CD8-positive, alpha-beta memory T cell (primary cell): ENCODE measurements at regions not wholly inside any gene's neighbourhood (a gene's known extent, or its start where the extent isn't known, plus 50 kb on each side); places are given as distances from the start of the nearest gene placed in this dataset.

Experiments
- CTCF ChIA-PET: fragments of 350-600 bp; sonication (Branson Sonifier 250); formaldehyde crosslinking; loops from one replicate; lab custom pipeline; 2021; ENCODE audit warnings: antibody characterized with exemption; lab: Charles Lee
- POLR2A ChIA-PET: fragments of 350-600 bp; sonication (Branson Sonifier 250); formaldehyde crosslinking; loops from one replicate; lab custom pipeline; 2021; ENCODE audit warnings: antibody characterized with exemption; lab: Charles Lee
- DNase-seq, 5 donors: peaks; one replicate each; pipeline versions ENCODE4 v3.0.0 to v3.0.0-alpha.2; 2020 to 2022; ENCODE audit warnings: mixed read lengths in 1 of 5
- H3K27ac ChIP-seq: one replicate; pipeline ENCODE4 v1.7.0; 2013; ENCODE audit warnings: low read depth, mild to moderate bottlenecking, low read length, moderate library complexity
- H3K27me3 ChIP-seq: 2 replicates; pipeline ENCODE4 v1.7.0; 2013; ENCODE audit warnings: low read length, mild to moderate bottlenecking; ENCODE audit not compliant: insufficient read depth, poor library complexity, severe bottlenecking
- H3K36me3 ChIP-seq: 2 replicates; pipeline ENCODE4 v1.7.0; 2013; ENCODE audit warnings: mild to moderate bottlenecking, low read length, moderate library complexity; ENCODE audit not compliant: insufficient read depth
- H3K4me1 ChIP-seq: 2 replicates; pipeline ENCODE4 v1.7.0; 2013; ENCODE audit warnings: mild to moderate bottlenecking, low read length, moderate library complexity; ENCODE audit not compliant: insufficient read depth
- H3K4me3 ChIP-seq: 2 replicates; pipeline ENCODE4 v1.7.0; 2013; ENCODE audit warnings: mild to moderate bottlenecking, low read length
- H3K9me3 ChIP-seq: 2 replicates; pipeline ENCODE4 v1.7.0; 2013; ENCODE audit warnings: mild to moderate bottlenecking, low read length
- H3K27ac Mint-ChIP-seq, 8 donors: one replicate each; pipeline ENCODE4 v1.8.0; 2020 to 2021; ENCODE audit warnings: mixed read lengths in 8 of 8, mild to moderate bottlenecking in 6 of 8, inconsistent platforms in 3 of 8, moderate library complexity in 3 of 8
- H3K27me3 Mint-ChIP-seq, 2 donors: one replicate each; pipeline ENCODE4 v1.8.0; 2020 to 2021; ENCODE audit warnings: mixed read lengths in 2 of 2, mild to moderate bottlenecking in 1 of 2, moderate library complexity in 1 of 2
- H3K36me3 Mint-ChIP-seq, 3 donors: one replicate each; pipeline ENCODE4 v1.8.0; 2020 to 2021; ENCODE audit warnings: mixed read lengths in 3 of 3, inconsistent platforms in 1 of 3, mild to moderate bottlenecking in 1 of 3
- H3K4me1 Mint-ChIP-seq, 3 donors: one replicate each; pipeline ENCODE4 v1.8.0; 2020 to 2021; ENCODE audit warnings: mixed read lengths in 3 of 3, inconsistent platforms in 1 of 3, mild to moderate bottlenecking in 1 of 3
- H3K4me3 Mint-ChIP-seq, 7 donors: one replicate each; pipeline ENCODE4 v1.8.0; 2020 to 2021; ENCODE audit warnings: mixed read lengths in 7 of 7, mild to moderate bottlenecking in 6 of 7, moderate library complexity in 4 of 7, inconsistent platforms in 2 of 7
- H3K9me3 Mint-ChIP-seq, 5 donors: one replicate each; pipeline ENCODE4 v1.8.0; 2020 to 2022; ENCODE audit warnings: mixed read lengths in 5 of 5, mild to moderate bottlenecking in 3 of 5, moderate library complexity in 2 of 5, inconsistent platforms in 1 of 5

- H3K4me3 ChIP-seq: no peak overlapping the region
- Mint-ChIP-seq H3K9me3 (no peaks in the 10 kb centered on the region), H3K27me3 (peaks cover 26 to 46% of the 10 kb centered on the region in 2 donors), H3K4me1 (peaks cover 2 to 6% (median 5%) of the 10 kb centered on the region in 3 donors), H3K36me3 (no peaks in the 10 kb centered on the region), H3K27ac (no peak overlapping the region), H3K4me3 (no peak overlapping the region)
- H3K9me3 ChIP-seq: no peaks in the 10 kb centered on the region
- CTCF ChIA-PET: interaction anchor here (0.9 to 1.9 kb wide), 11 partner anchors 9 to 1150 kb away, joined by 3 to 12 read pairs (median 4); partner anchors contain the start of genes MECR and PTPRU
- no peaks in the 10 kb centered on the region for H3K36me3 ChIP-seq
- POLR2A ChIA-PET: no interaction called here
- no peaks in the 10 kb centered on the region for H3K4me1 ChIP-seq
- no peak overlapping the region for H3K27ac ChIP-seq
- peaks cover 7% of the 10 kb centered on the region for H3K27me3 ChIP-seq
- no peak for DNase-seq
Measured at GRCh38 chr1:30381266-30381665, 342.1 kb downstream of the MATN1 start.

GRCh38 chr1:30380625-30380984, 342.8 kb downstream of the MATN1 start:
- ChIA-PET POLR2A (no interaction called here), CTCF (interaction anchor here (0.8 to 1.9 kb wide), 19 partner anchors 9 to 1150 kb away, joined by 3 to 12 read pairs (median 4); partner anchors contain the start of genes MECR and PTPRU)
- peaks cover 31 to 51% of the 10 kb centered on the region in 2 donors for H3K27me3 Mint-ChIP-seq
- no peak for DNase-seq
- Histone ChIP-seq H3K27ac (no peak overlapping the region), H3K27me3 (peaks cover 7% of the 10 kb centered on the region), H3K4me3 (no peak overlapping the region), H3K36me3 (no peaks in the 10 kb centered on the region), H3K4me1 (no peaks in the 10 kb centered on the region), H3K9me3 (no peaks in the 10 kb centered on the region)
- H3K4me3 Mint-ChIP-seq: no peak overlapping the region
- peak overlapping the region in 1 of 8 donors; percentile 58 for H3K27ac Mint-ChIP-seq
- H3K4me1 Mint-ChIP-seq: peaks cover 2 to 6% (median 5%) of the 10 kb centered on the region in 3 donors
- H3K9me3 Mint-ChIP-seq: no peaks in the 10 kb centered on the region
- no peaks in the 10 kb centered on the region for H3K36me3 Mint-ChIP-seq

DNA sequence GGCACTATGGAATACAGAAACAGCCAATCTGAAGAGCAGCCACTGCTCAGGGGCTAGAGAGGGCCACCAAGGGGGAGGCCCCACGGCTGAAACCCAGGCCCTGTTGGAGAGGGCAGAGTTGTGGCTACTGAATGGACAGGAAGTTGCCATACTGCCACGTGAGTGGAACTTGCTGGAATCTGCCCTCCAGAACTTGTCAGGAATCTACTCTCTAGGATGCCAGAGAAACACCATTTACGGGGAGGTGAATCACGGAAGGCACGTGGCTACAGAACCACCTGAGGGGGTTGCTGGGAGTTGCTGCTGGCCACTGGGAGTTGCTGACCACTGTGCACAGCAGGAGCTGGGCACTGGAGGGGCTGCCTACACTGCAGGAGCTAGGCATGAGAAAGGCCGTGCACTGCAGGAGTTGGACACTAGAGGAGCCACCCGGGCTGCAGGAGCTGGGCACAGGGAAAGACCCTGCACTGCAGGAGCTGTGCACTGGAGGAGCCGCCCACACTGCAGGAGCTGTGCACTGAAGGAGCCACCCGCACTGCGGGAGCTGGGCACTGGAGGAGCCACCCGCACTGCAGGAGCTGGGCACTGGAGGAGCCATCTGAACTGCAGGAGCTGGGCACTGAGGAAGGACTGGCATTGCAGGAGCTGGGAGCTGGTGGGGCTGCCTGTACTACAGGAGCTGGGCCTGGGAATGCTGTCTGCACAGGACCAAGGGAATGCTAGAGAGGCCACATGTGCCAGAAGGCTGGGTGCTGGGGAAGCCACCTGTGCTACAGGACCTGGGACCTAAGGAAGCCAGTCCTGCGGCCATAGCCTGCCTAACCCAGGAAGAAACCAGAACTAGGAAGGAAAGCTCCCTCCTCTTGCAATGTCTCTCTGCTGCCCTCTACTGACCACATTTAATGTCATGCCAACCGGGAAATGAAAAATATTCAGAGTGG, 343.4 kb downstream of the MATN1 start:
- Mint-ChIP-seq H3K4me1 (peaks cover 2 to 6% (median 5%) of the 10 kb centered on the region in 3 donors), H3K27me3 (peaks cover 27 to 48% of the 10 kb centered on the region in 2 donors), H3K9me3 (no peaks in the 10 kb centered on the region), H3K36me3 (no peaks in the 10 kb centered on the region), H3K4me3 (no peak overlapping the region), H3K27ac (peak overlapping the region in 2 of 8 donors; percentile 26 to 58)
- Histone ChIP-seq H3K4me1 (no peaks in the 10 kb centered on the region), H3K27ac (no peak overlapping the region), H3K36me3 (no peaks in the 10 kb centered on the region), H3K9me3 (no peaks in the 10 kb centered on the region), H3K27me3 (peaks cover 7% of the 10 kb centered on the region), H3K4me3 (no peak overlapping the region)
- peak; percentile 11 to 60 (median 44) for DNase-seq
- ChIA-PET CTCF (interaction anchor here (0.8 to 1.9 kb wide), 18 partner anchors 8 to 1149 kb away, joined by 3 to 12 read pairs (median 4); partner anchors contain the start of genes MECR and PTPRU), POLR2A (no interaction called here)

DNA sequence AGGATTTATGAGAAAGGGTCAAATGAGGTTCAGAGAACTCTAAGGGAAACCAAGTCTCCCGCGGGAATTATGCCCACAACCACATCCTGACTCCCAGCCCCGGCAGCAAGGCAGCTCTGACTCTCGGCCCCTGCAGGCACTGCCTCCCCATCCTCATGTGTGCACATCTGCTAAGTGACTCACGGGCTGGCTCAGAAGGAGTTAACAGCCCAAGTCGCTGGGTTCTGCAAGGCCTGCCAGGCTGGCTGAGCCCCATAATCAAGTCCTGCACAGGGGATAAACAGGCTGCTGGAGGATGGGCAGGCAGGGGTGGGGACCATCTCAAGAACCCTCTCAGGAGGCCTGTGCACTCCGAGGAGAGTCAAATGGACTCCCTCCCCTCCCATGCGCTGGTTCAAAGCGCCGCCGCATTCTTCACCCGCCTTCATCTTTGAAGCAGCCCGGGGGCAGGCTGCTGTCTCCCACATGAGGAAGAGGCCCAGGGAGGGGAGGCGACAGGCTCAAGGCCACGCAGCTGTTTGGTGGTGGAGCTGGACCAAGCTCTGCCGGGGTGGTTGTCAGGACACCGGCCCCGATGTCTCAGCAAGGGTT, 344.3 kb downstream of the MATN1 start:
- H3K4me3 ChIP-seq: no peak overlapping the region
- no peaks in the 10 kb centered on the region for H3K9me3 ChIP-seq
- CTCF ChIA-PET: no interaction called here
- Mint-ChIP-seq H3K36me3 (no peaks in the 10 kb centered on the region), H3K4me3 (no peak overlapping the region), H3K9me3 (no peaks in the 10 kb centered on the region), H3K4me1 (peaks cover 2 to 6% (median 5%) of the 10 kb centered on the region in 3 donors), H3K27ac (peak overlapping the region in 1 of 8 donors; percentile 26), H3K27me3 (peaks cover 25 to 42% of the 10 kb centered on the region in 2 donors)
- no peak for DNase-seq
- H3K27me3 ChIP-seq: peaks cover 7% of the 10 kb centered on the region
- H3K27ac ChIP-seq: no peak overlapping the region
- no peaks in the 10 kb centered on the region for H3K4me1 ChIP-seq
- H3K36me3 ChIP-seq: no peaks in the 10 kb centered on the region
- POLR2A ChIA-PET: no interaction called here

- Histone ChIP-seq H3K9me3 (no peaks in the 10 kb centered on the region), H3K36me3 (no peaks in the 10 kb centered on the region), H3K4me1 (no peaks in the 10 kb centered on the region), H3K4me3 (no peak overlapping the region), H3K27me3 (peaks cover 7% of the 10 kb centered on the region), H3K27ac (no peak overlapping the region)
- no peak overlapping the region for H3K27ac Mint-ChIP-seq
- no peaks in the 10 kb centered on the region for H3K9me3 Mint-ChIP-seq
- H3K27me3 Mint-ChIP-seq: peaks cover 26 to 42% of the 10 kb centered on the region in 2 donors
- CTCF ChIA-PET: no interaction called here
- no peaks in the 10 kb centered on the region for H3K36me3 Mint-ChIP-seq
- peaks cover 2 to 6% (median 5%) of the 10 kb centered on the region in 3 donors for H3K4me1 Mint-ChIP-seq
- no peak overlapping the region for H3K4me3 Mint-ChIP-seq
- no peak for DNase-seq
- POLR2A ChIA-PET: no interaction called here
Measured at GRCh38 chr1:30378003-30378596, 345.3 kb downstream of the MATN1 start.

GRCh38 chr1:30377230-30378002, 346.0 kb downstream of the MATN1 start:
- H3K4me3 ChIP-seq: no peak overlapping the region
- Mint-ChIP-seq H3K9me3 (no peaks in the 10 kb centered on the region), H3K27me3 (peaks cover 20 to 37% of the 10 kb centered on the region in 2 donors), H3K27ac (no peak overlapping the region), H3K4me3 (no peak overlapping the region), H3K4me1 (peaks cover 2 to 6% (median 5%) of the 10 kb centered on the region in 3 donors), H3K36me3 (no peaks in the 10 kb centered on the region)
- ChIA-PET POLR2A (no interaction called here), CTCF (no interaction called here)
- H3K4me1 ChIP-seq: no peaks in the 10 kb centered on the region
- no peak overlapping the region for H3K27ac ChIP-seq
- DNase-seq: no peak
- H3K27me3 ChIP-seq: peaks cover 6% of the 10 kb centered on the region
- no peaks in the 10 kb centered on the region for H3K36me3 ChIP-seq
- H3K9me3 ChIP-seq: no peaks in the 10 kb centered on the region

DNA sequence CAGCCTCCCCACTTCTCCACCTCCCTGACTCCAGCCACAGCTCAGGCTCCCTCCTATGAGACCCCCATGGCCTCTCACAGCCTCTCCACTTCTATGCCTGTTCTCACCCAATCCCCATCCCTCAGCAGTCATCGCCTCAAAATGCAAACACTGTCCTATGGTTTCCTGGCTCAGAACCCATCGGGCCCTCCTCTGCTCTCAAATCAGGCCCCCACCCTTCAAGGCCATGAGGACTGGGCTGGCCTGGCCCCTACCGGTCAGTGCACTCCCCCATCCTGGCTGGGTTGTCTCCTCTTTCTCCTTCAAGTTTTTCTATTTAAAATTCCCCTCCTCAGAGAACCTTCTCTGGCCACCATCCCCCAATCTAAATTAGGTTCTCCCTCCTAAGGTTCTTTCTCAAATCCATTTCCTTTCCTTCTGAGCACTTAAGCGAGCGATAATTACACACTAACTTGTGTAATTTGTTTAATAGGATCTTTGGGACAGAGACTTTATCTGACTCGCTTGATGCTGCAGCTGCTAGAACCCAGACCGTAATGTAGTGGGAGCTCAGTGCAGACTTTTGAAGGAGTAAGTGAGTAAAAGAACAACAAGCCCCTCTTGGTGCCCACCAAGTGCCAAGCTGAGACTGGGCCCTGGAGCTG, 347.2 kb downstream of the MATN1 start:
- no peak overlapping the region for H3K4me3 ChIP-seq
- POLR2A ChIA-PET: no interaction called here
- no peaks in the 10 kb centered on the region for H3K36me3 Mint-ChIP-seq
- H3K4me1 Mint-ChIP-seq: peaks cover 2 to 6% (median 5%) of the 10 kb centered on the region in 3 donors
- H3K36me3 ChIP-seq: no peaks in the 10 kb centered on the region
- H3K27me3 ChIP-seq: no peaks in the 10 kb centered on the region
- H3K9me3 Mint-ChIP-seq: no peaks in the 10 kb centered on the region
- no peak overlapping the region for H3K27ac ChIP-seq
- H3K9me3 ChIP-seq: no peaks in the 10 kb centered on the region
- H3K4me1 ChIP-seq: no peaks in the 10 kb centered on the region
- H3K4me3 Mint-ChIP-seq: no peak overlapping the region
- no peak for DNase-seq
- CTCF ChIA-PET: no interaction called here
- H3K27me3 Mint-ChIP-seq: peaks cover 19 to 28% of the 10 kb centered on the region in 2 donors
- peak overlapping the region in 2 of 8 donors; percentile 52 to 89 for H3K27ac Mint-ChIP-seq
